GM12892 (cell line): ENCODE measurements at regions not wholly inside any gene's neighbourhood (a gene's known extent, or its start where the extent isn't known, plus 50 kb on each side); places are given as distances from the start of the nearest gene placed in this dataset.

Experiments
- DNase-seq: peaks from one replicate; pipeline ENCODE4 v3.0.0; 2011; ENCODE audit not compliant: insufficient read length
- FAIRE-seq: peaks from 2 replicates; lab custom pipeline; 2011; peaks lifted over from hg19 to GRCh38; lab: Jason Lieb, UNC
- POLR2A ChIP-seq: IDR thresholded peaks from 2 replicates; pipeline ENCODE4 v1.6.1; 2011; ENCODE audit warnings: low read depth, low read length, control low read depth
- POLR2AphosphoS5 ChIP-seq: IDR thresholded peaks from 2 replicates; pipeline ENCODE4 v1.6.1; 2011; ENCODE audit warnings: low read depth, low read length, control low read depth
- TAF1 ChIP-seq: IDR thresholded peaks from 2 replicates; pipeline ENCODE4 v1.6.1; 2011; ENCODE audit warnings: low read depth, mild to moderate bottlenecking, control low read depth, low read length, borderline replicate concordance

- TF ChIP-seq POLR2AphosphoS5, result no peak
- TF ChIP-seq POLR2A, result no peak
- TF ChIP-seq TAF1, result no peak
- FAIRE-seq (no peak), DNase-seq (no peak)
Observed at GRCh38 chr5:165920655-165921054, 2370.8 kb upstream of the WWC1 start.

DNA sequence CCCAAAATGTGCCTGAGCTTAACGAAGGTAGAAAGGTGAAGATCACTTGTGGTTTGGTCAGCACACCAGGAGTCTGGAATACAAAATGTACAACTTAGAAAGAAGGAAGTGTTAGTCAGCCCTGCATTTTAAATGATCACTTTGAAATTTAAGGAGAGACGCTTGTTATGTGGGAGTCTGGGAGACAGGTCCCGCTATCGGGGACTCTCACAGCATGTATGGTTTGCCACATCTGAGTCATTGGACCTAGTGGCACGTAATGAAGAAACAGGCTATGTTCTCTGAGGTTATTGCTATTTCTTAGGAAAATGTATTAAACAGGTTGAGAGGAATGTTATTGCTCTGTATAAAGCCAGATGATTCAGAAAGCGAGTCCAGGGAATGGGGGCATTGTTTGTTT, 2362.5 kb upstream of the WWC1 start:
- TF ChIP-seq TAF1 (no peak), POLR2AphosphoS5 (no peak), POLR2A (no peak)
- DNase-seq (no peak), FAIRE-seq (no peak)

- TF ChIP-seq POLR2AphosphoS5 (no peak), POLR2A (no peak), TAF1 (no peak)
- DNase-seq (no peak), FAIRE-seq (no peak)
Observed at GRCh38 chr5:165940541-165940940, 2350.9 kb upstream of the WWC1 start.

DNA sequence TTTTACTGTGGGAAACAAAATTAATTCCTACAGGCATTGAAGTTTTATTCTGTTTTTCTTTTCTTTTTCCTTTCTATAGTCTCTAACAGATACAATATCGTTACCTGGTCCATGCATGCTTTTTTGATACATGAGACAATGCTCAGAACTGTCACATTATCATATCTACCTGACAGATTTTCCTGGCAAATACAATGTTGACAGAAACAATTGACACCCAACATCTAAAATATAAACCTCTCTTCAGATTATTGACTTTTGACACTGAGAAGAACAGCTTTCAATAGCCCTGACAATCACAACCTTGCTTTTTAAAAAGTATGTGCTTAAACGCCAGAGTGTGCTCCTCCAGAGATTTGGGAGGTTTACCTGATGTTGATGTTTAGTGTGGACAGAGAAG, 2334.6 kb upstream of the WWC1 start:
- DNase-seq (no peak), FAIRE-seq (no peak)
- TF ChIP-seq POLR2AphosphoS5 (no peak), TAF1 (no peak), POLR2A (no peak)

DNA sequence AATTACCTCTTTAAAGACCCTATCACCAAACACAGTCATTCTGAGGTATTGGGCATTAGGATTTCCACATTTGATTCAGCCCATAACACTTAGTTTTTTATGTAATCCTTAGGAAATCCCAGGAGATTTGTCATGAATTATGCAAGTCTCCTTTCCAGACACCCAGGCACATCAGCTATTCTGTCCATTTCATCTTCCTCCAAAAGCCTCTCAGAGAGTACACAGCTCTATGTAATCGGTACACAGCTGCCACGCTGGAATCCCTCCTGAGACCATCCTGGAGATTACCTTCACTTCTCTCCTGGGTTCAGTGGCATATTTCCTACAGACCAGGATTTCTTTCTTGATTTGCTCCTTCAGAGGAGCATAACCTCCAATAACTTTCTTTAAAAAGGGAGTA, 2309.8 kb upstream of the WWC1 start:
- TF ChIP-seq TAF1 (no peak), POLR2A (no peak), POLR2AphosphoS5 (no peak)
- FAIRE-seq, result no peak
- no peak for DNase-seq

- no peak for TF ChIP-seq POLR2A
- TF ChIP-seq TAF1, result no peak
- no peak for TF ChIP-seq POLR2AphosphoS5
- no peak for DNase-seq
- FAIRE-seq, result no peak
Observed at GRCh38 chr5:165996201-165996875, 2295.1 kb upstream of the WWC1 start.

GRCh38 chr5:165999693-166000320, 2291.6 kb upstream of the WWC1 start:
- TF ChIP-seq POLR2AphosphoS5 (no peak), POLR2A (no peak), TAF1 (no peak)
- no peak for DNase-seq
- FAIRE-seq, result no peak

- no peak for TF ChIP-seq POLR2A
- TF ChIP-seq TAF1, result no peak
- TF ChIP-seq POLR2AphosphoS5, result no peak
- no peak for FAIRE-seq
Observed at GRCh38 chr5:166004006-166004405, 2287.4 kb upstream of the WWC1 start.

GRCh38 chr5:166013415-166013814, 2278.0 kb upstream of the WWC1 start:
- DNase-seq (no peak), FAIRE-seq (no peak)
- TF ChIP-seq TAF1 (no peak), POLR2AphosphoS5 (no peak), POLR2A (no peak)

More at GRCh38 chr5:166004006-166004405, 2287.4 kb upstream of the WWC1 start:
- DNase-seq, result no peak

DNA sequence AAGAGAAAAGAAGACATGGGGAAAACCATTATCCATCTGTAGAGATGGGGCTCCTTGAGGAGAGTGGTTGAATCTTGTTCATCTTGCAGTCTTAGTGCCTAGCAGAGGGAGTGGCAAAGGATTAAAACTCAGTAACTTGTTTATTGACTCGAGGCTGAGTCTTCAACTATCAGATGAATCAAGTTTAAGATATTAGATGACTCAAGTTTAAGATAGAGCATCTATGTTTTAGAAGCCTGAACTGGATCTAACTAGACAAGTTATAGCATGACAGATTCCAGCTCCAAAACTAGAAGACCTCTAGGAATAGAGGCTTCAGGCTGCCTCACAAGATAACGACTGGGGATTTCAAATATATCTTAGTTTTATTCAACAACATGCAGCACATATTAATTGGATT, 2277.2 kb upstream of the WWC1 start:
- no peak for TF ChIP-seq POLR2A
- no peak for TF ChIP-seq TAF1
- no peak for TF ChIP-seq POLR2AphosphoS5
- DNase-seq, result no peak
- no peak for FAIRE-seq

- TF ChIP-seq POLR2A, result no peak
- no peak for TF ChIP-seq POLR2AphosphoS5
- no peak for TF ChIP-seq TAF1
- DNase-seq (no peak), FAIRE-seq (no peak)
Observed at GRCh38 chr5:166018716-166019115, 2272.7 kb upstream of the WWC1 start.

DNA sequence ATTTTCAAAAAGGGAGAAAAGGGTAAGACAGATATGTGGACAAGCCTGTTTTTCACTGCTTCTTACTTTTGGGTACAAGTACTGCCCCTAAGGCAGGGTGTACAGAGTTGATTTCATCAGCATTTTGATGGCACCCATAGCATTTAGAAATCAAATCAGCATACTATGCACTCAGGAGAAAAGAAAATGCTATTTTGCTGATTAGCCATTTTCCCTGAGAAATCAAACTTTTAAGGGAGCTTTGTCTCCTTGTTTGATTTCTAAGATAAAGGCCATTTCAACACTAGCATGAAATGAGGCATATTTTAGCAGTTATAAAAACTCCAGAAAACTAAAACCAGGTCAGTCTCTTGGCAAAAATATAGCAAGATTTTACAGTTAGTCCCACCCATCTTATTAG, 2269.4 kb upstream of the WWC1 start:
- DNase-seq, result no peak
- TF ChIP-seq TAF1 (no peak), POLR2AphosphoS5 (no peak), POLR2A (no peak)
- FAIRE-seq, result no peak
